ENCODE measurements at regions not wholly inside any gene's neighbourhood (a gene's known extent, or its start where the extent isn't known, plus 50 kb on each side); places are given as distances from the start of the nearest gene placed in this dataset.
A peak's percentile ranks its signal among the peaks of the same experiment; 100 is the strongest.

DNA sequence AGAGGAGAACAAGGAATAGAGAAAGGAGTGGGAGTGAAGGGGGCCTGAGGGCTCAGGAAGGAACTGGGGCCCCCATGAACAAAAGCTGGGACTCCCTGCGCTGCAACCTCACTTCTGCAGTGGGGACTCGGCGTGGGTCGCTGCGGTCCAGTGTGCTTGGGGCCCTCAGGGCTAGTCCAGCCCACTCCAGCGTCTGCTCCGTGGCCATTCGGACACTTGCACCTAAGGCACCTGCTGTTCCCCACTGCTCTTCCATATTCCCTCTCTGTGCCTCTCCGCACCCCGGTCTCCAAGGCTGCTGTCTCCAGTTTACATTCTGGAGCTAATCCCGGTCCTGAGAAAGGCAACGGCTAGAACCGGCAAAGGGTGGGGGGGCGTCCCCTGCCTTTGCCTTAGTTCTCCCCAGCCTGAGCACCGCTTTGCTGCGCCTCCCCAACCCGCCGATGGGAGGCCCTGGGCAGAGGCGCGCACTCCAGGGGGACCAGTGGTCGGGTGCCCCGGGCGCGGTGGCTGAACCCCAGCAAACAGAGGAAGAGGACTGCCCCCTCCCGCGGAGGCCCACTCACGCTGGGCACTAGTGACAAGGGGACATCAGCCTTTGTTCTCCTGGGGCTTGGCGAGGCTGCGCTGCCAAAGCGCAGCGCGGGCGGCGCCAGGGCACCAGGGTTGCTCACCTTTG is 327.7 kb upstream of the F9 start:
- no peak overlapping the region for H3K4me2 ChIP-seq (ENCODE audit: unreplicated experiment)

DNA sequence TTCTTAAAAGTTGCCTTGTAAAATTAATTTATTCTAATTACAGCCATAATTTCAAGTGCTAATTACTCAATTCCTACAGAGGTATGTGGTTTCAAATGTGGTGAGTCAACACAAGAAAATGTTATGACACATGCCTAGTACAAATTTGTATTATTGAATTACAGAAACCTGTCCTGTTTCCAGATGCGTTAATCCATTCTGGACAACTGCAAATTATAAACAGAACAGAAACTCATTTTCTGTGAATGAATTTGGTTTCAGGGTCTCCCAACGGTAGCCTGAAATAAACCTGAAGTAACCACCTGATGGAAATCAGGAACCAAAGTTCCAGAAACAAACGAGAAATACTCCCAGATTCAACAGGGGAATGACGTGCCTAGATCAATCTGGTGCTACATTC is 328.6 kb upstream of the F9 start:
- Histone ChIP-seq H3F3A (ENCODE audit: insufficient read depth) (0 out of 2 replicates have a peak, but pooled peaks cover 6% of the 10 kb centered on the region), H3K4me2 (ENCODE audit: unreplicated experiment) (no peak overlapping the region), H3K36me3 (ENCODE audit: low read depth) (no peaks in the 10 kb centered on the region), H3K9me3 (ENCODE audit: low read depth) (no peaks in the 10 kb centered on the region), H3K9ac (no peak overlapping the region), H3K79me2 (ENCODE audit: insufficient read depth) (no peaks in the 10 kb centered on the region), H3K27me3 (replicated peaks; ENCODE audit: insufficient read depth) (no peaks in the 10 kb centered on the region), H3K4me1 (ENCODE audit: insufficient read depth) (no peaks in the 10 kb centered on the region), H3K9me2 (ENCODE audit: insufficient read depth) (no peaks in the 10 kb centered on the region), H3K4me3 (no peak overlapping the region), H4K20me1 (ENCODE audit: insufficient read depth) (no peaks in the 10 kb centered on the region), H3K27ac (no peak overlapping the region), H2AFZ (no peak overlapping the region)
- WGBS, 2 experiments (ENCODE audit: low coverage in 1 of 2, low lambda C conversion rate in 2 of 2, missing lambda C conversion rate in 2 of 2): 84 to 85% methylated on average over 4 of the region's 4 CpGs
- TF ChIP-seq EZH2 (IDR thresholded peaks at IDR 0.05; ENCODE audit: insufficient read depth, poor library complexity, severe bottlenecking) (no peak), EZH2phosphoT487 (IDR thresholded peaks at IDR 0.05; ENCODE audit: insufficient read depth, low read depth) (no peak)
- in situ Hi-C loops (cut with MboI): no loop called here
- no peak for DNase-seq

More for the DNA sequence above, 327.7 kb upstream of the F9 start:
- 28 to 42% methylated on average over 14 to 26 of the region's 34 CpGs for WGBS, 2 experiments (ENCODE audit: low coverage in 1 of 2, low lambda C conversion rate in 2 of 2, missing lambda C conversion rate in 2 of 2)
- H3K9me3 ChIP-seq (ENCODE audit: low read depth): no peaks in the 10 kb centered on the region
- no peak for TF ChIP-seq EZH2 (IDR thresholded peaks at IDR 0.05; ENCODE audit: insufficient read depth, poor library complexity, severe bottlenecking)
- no peak for TF ChIP-seq EZH2phosphoT487 (IDR thresholded peaks at IDR 0.05; ENCODE audit: insufficient read depth, low read depth)
- DNase-seq: peak; percentile 21
- H4K20me1 ChIP-seq (ENCODE audit: insufficient read depth): no peaks in the 10 kb centered on the region
- 0 out of 2 replicates have a peak, but pooled peaks cover 6% of the 10 kb centered on the region for H3F3A ChIP-seq (ENCODE audit: insufficient read depth)
- peak overlapping the region; percentile 40; the same call in 1 of the 2 replicates for H3K4me3 ChIP-seq
- H3K27me3 ChIP-seq (replicated peaks; ENCODE audit: insufficient read depth): 0 out of 2 replicates have a peak, but pooled peaks cover 4% of the 10 kb centered on the region
- H3K79me2 ChIP-seq (ENCODE audit: insufficient read depth): no peaks in the 10 kb centered on the region
- H3K4me1 ChIP-seq (ENCODE audit: insufficient read depth): no peaks in the 10 kb centered on the region
- no peak overlapping the region for H2AFZ ChIP-seq
- no peaks in the 10 kb centered on the region for H3K36me3 ChIP-seq (ENCODE audit: low read depth)
- no peak overlapping the region for H3K27ac ChIP-seq
- in situ Hi-C loops (cut with MboI): no loop called here
- H3K9me2 ChIP-seq (ENCODE audit: insufficient read depth): no peaks in the 10 kb centered on the region
- no peak overlapping the region for H3K9ac ChIP-seq

DNA sequence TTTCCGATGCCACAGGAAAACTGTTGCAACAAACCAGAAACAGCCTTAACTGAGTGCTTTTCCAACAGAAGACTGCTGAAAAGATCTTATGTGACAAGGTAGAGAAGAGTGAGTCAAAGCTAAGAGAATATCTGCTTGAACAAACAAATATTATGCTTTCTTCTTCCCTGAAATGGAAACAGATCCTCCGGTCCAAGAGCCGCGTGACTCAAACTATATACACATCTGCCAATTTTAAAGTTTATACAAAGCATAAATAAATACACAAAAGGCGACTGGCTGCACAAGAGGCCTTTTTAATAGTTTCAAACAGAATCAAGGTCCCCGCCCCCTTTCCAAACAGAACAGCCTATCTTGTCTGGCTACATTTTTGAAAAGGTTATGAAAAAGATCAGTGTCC is 329.7 kb upstream of the F9 start:
- Histone ChIP-seq H3K79me2 (ENCODE audit: insufficient read depth) (no peaks in the 10 kb centered on the region), H3K4me1 (ENCODE audit: insufficient read depth) (no peaks in the 10 kb centered on the region), H2AFZ (no peak overlapping the region), H3K4me2 (ENCODE audit: unreplicated experiment) (no peak overlapping the region), H3K36me3 (ENCODE audit: low read depth) (no peaks in the 10 kb centered on the region), H3K27ac (no peak overlapping the region), H4K20me1 (ENCODE audit: insufficient read depth) (no peaks in the 10 kb centered on the region), H3K9ac (no peak overlapping the region), H3K4me3 (no peak overlapping the region), H3F3A (ENCODE audit: insufficient read depth) (0 out of 2 replicates have a peak, but pooled peaks cover 6% of the 10 kb centered on the region), H3K9me3 (ENCODE audit: low read depth) (no peaks in the 10 kb centered on the region), H3K9me2 (ENCODE audit: insufficient read depth) (no peaks in the 10 kb centered on the region), H3K27me3 (replicated peaks; ENCODE audit: insufficient read depth) (no peaks in the 10 kb centered on the region)
- no peak for TF ChIP-seq EZH2 (IDR thresholded peaks at IDR 0.05; ENCODE audit: insufficient read depth, poor library complexity, severe bottlenecking)
- TF ChIP-seq EZH2phosphoT487 (IDR thresholded peaks at IDR 0.05; ENCODE audit: insufficient read depth, low read depth): no peak
- in situ Hi-C loops (cut with MboI): no loop called here
- WGBS, 2 experiments (ENCODE audit: low coverage in 1 of 2, low lambda C conversion rate in 2 of 2, missing lambda C conversion rate in 2 of 2): 78 to 83% methylated on average over 6 of the region's 6 CpGs
- peak; percentile 30 for DNase-seq

DNA sequence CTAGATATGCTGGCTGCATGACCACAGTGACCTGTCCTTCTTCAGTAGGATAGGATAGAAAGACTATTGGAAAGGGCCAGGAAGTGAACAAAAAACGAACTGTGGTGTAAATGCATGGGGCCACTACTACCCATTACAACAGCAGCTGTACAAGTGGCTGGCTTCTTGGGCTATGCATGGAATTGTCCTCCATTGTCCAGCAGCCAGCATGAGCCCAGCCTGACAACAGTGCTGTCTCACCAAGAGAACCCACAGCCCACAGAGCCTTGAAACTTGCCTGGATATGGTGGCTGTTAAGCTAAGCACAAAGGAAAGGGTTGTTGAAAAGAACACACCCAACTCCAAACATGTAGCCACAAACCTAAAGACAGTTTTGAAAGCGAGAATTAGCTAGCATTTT is 330.2 kb upstream of the F9 start:
- Histone ChIP-seq H3K27me3 (replicated peaks; ENCODE audit: insufficient read depth) (no peaks in the 10 kb centered on the region), H3K27ac (no peak overlapping the region), H3K4me1 (ENCODE audit: insufficient read depth) (no peaks in the 10 kb centered on the region), H3K36me3 (ENCODE audit: low read depth) (no peaks in the 10 kb centered on the region), H3K79me2 (ENCODE audit: insufficient read depth) (no peaks in the 10 kb centered on the region), H3K9ac (no peak overlapping the region), H3K4me3 (no peak overlapping the region), H3K9me3 (ENCODE audit: low read depth) (no peaks in the 10 kb centered on the region), H3K9me2 (ENCODE audit: insufficient read depth) (no peaks in the 10 kb centered on the region), H3F3A (ENCODE audit: insufficient read depth) (peaks cover 8% of the 10 kb centered on the region; the same call in 1 of the 2 replicates), H3K4me2 (ENCODE audit: unreplicated experiment) (no peak overlapping the region), H2AFZ (no peak overlapping the region), H4K20me1 (ENCODE audit: insufficient read depth) (no peaks in the 10 kb centered on the region)
- TF ChIP-seq EZH2 (IDR thresholded peaks at IDR 0.05; ENCODE audit: insufficient read depth, poor library complexity, severe bottlenecking): no peak
- no peak for TF ChIP-seq EZH2phosphoT487 (IDR thresholded peaks at IDR 0.05; ENCODE audit: insufficient read depth, low read depth)
- in situ Hi-C loops (cut with MboI): no loop called here
- 83 to 89% methylated on average over 1 to 2 of the region's 2 CpGs for WGBS, 2 experiments (ENCODE audit: low coverage in 1 of 2, low lambda C conversion rate in 2 of 2, missing lambda C conversion rate in 2 of 2)
- no peak for DNase-seq
